Middle frontal gyrus (tissue), 1 donor: ENCODE measurements at regions not wholly inside any gene's neighbourhood (a gene's known extent, or its start where the extent isn't known, plus 50 kb on each side); places are given as distances from the start of the nearest gene placed in this dataset.

Source experiments
- DNase-seq: peaks from one replicate; pipeline ENCODE4 v3.0.0-alpha.2; 2015; ENCODE audit warnings: low spot score; ENCODE audit errors: extremely low spot score

- no peak for DNase-seq
These were observed 76.2 kb upstream of the TP63 start for GRCh38 chr3:189554868-189555557.

- DNase-seq = no peak
These were observed 75.7 kb upstream of the TP63 start for GRCh38 chr3:189555558-189555881.

GRCh38 chr3:189557824-189558223 lies 73.4 kb upstream of the TP63 start:
- DNase-seq = no peak

GRCh38 chr3:189561256-189561655 lies 69.9 kb upstream of the TP63 start:
- no peak for DNase-seq

- no peak for DNase-seq
These were observed 67.2 kb upstream of the TP63 start for GRCh38 chr3:189563853-189564563.

GRCh38 chr3:189566550-189567130 lies 64.5 kb upstream of the TP63 start:
- no peak for DNase-seq

- DNase-seq = no peak
These were observed 63.9 kb upstream of the TP63 start for GRCh38 chr3:189567322-189567721.

GRCh38 chr3:189567766-189568420 lies 63.3 kb upstream of the TP63 start:
- DNase-seq = no peak

GRCh38 chr3:189568961-189569360 lies 62.2 kb upstream of the TP63 start:
- DNase-seq = no peak

- no peak for DNase-seq
These were observed 61.7 kb upstream of the TP63 start for GRCh38 chr3:189569473-189569872.

- DNase-seq = no peak
These were observed 60.3 kb upstream of the TP63 start for GRCh38 chr3:189570916-189571315.

- no peak for DNase-seq
These were observed 58.9 kb upstream of the TP63 start for GRCh38 chr3:189572249-189572648.

- DNase-seq = no peak
These were observed 58.2 kb upstream of the TP63 start for GRCh38 chr3:189573004-189573403.

- no peak for DNase-seq
These were observed 54.7 kb upstream of the TP63 start for GRCh38 chr3:189576486-189576885.

GRCh38 chr3:189577050-189577951 lies 53.9 kb upstream of the TP63 start:
- DNase-seq = no peak

GRCh38 chr3:189580190-189580589 lies 51.0 kb upstream of the TP63 start:
- no peak for DNase-seq
